Loucy (cell line): ENCODE measurements at regions not wholly inside any gene's neighbourhood (a gene's known extent, or its start where the extent isn't known, plus 50 kb on each side); places are given as distances from the start of the nearest gene placed in this dataset.

Source experiments
- EZH2phosphoT487 ChIP-seq: fragments of 200-600 bp; IDR thresholded peaks from 2 replicates; pipeline ENCODE4 v1.6.1; 2018; ENCODE audit warnings: antibody characterized with exemption, mild to moderate bottlenecking, moderate library complexity, borderline replicate concordance
- TF ChIP-seq, protein P1 (sequence below): fragments of 200-600 bp; sonication (generic); conservative IDR thresholded peaks from 2 replicates; pipeline ENCODE4 v1.5.1; 2014; ENCODE audit warnings: mild to moderate bottlenecking, antibody characterized with exemption, low read length

DNA sequence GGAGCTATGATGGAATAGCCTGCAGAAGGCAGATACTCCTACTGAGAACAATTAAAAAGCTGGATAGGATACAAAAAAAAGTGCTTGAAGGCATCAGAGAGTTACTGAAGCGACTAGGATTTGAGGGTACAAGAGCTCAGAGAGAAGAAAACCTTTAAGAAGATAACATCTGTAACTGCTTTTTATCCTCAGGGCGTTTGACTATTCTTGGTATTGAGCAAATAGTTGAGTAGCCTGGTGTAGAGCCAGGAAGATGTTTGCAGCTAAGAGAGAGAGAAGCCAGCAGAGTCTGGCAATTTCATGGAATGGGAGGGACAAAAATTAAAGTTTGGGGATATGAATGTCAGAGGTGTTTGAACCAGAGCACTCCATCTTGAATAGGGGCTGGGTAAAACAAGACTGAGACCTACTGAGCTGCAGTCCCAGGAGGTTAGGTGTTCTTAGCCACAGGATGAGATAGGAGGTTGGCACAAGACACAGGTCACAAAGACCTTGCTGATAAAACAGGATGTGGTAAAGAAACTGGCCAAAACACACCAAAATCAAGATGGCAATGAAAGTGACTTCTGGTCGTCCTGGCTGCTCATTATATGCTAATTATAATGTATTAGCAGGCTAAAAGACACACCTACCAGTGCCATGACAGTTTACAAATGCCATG lies 428.8 kb downstream of the SH2D4B start:
- TF ChIP-seq, protein P1, sequence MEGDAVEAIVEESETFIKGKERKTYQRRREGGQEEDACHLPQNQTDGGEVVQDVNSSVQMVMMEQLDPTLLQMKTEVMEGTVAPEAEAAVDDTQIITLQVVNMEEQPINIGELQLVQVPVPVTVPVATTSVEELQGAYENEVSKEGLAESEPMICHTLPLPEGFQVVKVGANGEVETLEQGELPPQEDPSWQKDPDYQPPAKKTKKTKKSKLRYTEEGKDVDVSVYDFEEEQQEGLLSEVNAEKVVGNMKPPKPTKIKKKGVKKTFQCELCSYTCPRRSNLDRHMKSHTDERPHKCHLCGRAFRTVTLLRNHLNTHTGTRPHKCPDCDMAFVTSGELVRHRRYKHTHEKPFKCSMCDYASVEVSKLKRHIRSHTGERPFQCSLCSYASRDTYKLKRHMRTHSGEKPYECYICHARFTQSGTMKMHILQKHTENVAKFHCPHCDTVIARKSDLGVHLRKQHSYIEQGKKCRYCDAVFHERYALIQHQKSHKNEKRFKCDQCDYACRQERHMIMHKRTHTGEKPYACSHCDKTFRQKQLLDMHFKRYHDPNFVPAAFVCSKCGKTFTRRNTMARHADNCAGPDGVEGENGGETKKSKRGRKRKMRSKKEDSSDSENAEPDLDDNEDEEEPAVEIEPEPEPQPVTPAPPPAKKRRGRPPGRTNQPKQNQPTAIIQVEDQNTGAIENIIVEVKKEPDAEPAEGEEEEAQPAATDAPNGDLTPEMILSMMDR = no peak
- TF ChIP-seq EZH2phosphoT487 = no peak
